ENCODE measurements at regions not wholly inside any gene's neighbourhood (a gene's known extent, or its start where the extent isn't known, plus 50 kb on each side); places are given as distances from the start of the nearest gene placed in this dataset.

DNA sequence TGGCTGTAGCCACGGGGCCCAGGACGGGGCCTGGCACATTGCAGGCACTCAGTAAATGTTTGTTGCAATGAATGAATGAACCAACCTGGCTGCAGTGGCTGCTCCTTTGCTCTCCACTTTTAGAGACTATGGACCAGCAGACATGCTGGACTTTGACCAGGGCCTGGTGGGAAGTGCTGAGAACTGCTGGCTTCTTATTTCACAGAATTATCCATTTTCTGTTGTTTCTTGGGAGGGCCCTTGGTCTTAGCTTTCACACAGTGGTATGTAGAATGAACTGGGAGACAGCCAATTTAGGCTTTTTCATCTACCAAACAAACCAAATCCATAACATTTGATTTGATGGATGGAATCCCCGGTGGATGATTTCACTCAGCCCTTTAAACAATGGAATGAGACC is 78.0 kb upstream of the LHFPL2 start:
- H3K27ac ChIP-seq (ENCODE audit: low read depth in 1 of 2, low read length in 2 of 2), result no peak overlapping the region
- POLR2A ChIA-PET, result no interaction called here
- H3K36me3 ChIP-seq (ENCODE audit: insufficient read depth, low read length), result no peaks in the 10 kb centered on the region
- Mint-ChIP-seq H3K4me3 (no peak overlapping the region), H3K36me3 (ENCODE audit: low read depth) (no peaks in the 10 kb centered on the region), H3K9me3 (no peaks in the 10 kb centered on the region), H3K27ac (no peak overlapping the region), H3K27me3 (no peaks in the 10 kb centered on the region), H3K4me1 (ENCODE audit: low read depth) (no peaks in the 10 kb centered on the region)
- TF ChIP-seq, protein P1, sequence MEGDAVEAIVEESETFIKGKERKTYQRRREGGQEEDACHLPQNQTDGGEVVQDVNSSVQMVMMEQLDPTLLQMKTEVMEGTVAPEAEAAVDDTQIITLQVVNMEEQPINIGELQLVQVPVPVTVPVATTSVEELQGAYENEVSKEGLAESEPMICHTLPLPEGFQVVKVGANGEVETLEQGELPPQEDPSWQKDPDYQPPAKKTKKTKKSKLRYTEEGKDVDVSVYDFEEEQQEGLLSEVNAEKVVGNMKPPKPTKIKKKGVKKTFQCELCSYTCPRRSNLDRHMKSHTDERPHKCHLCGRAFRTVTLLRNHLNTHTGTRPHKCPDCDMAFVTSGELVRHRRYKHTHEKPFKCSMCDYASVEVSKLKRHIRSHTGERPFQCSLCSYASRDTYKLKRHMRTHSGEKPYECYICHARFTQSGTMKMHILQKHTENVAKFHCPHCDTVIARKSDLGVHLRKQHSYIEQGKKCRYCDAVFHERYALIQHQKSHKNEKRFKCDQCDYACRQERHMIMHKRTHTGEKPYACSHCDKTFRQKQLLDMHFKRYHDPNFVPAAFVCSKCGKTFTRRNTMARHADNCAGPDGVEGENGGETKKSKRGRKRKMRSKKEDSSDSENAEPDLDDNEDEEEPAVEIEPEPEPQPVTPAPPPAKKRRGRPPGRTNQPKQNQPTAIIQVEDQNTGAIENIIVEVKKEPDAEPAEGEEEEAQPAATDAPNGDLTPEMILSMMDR (IDR thresholded peaks at IDR 0.05), result no peak
- H3K4me1 ChIP-seq (ENCODE audit: insufficient read depth, low read length), result no peaks in the 10 kb centered on the region
- DNase-seq, result no peak
- no peaks in the 10 kb centered on the region for H3K27me3 ChIP-seq (ENCODE audit: control insufficient read depth in 1 of 2, insufficient read depth in 2 of 2, low read length in 2 of 2)
- intact Hi-C loops (cut with DNase I, micrococcal nuclease), result no loop called here
- no peaks in the 10 kb centered on the region for H3K9me3 ChIP-seq (ENCODE audit: control insufficient read depth in 1 of 2, insufficient read depth in 1 of 2, low read length in 2 of 2)
- no peak for ATAC-seq (ENCODE audit: poor library complexity)
- CTCF ChIA-PET, result no interaction called here
- H3K4me3 ChIP-seq (ENCODE audit: low read length), result no peak overlapping the region

DNA sequence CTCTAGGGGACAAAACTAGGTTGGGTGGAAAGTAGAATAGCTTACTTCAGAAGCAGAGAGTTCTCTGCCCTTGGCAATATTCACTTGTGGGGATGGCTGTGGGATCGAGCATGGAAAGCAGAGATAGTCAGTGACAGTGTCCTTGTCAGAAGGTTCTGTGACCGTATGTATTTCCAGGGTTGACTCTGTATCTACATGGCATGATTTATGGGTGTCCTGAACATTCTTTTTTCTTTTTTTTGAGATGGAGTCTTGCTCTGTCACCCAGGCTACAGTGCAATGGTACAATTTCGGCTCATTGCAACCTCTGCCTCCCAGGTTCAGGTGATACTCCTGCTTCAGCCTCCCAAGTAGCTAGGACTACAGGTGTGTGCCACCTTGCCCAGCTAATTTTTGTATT is 77.4 kb upstream of the LHFPL2 start:
- ATAC-seq (ENCODE audit: poor library complexity) (no peak), DNase-seq (no peak)
- H3K27me3 Mint-ChIP-seq, result no peaks in the 10 kb centered on the region
- no peaks in the 10 kb centered on the region for H3K9me3 ChIP-seq (ENCODE audit: control insufficient read depth in 1 of 2, insufficient read depth in 1 of 2, low read length in 2 of 2)
- H3K36me3 ChIP-seq (ENCODE audit: insufficient read depth, low read length), result no peaks in the 10 kb centered on the region
- no peaks in the 10 kb centered on the region for H3K4me1 Mint-ChIP-seq (ENCODE audit: low read depth)
- H3K9me3 Mint-ChIP-seq, result no peaks in the 10 kb centered on the region
- intact Hi-C loops (cut with DNase I, micrococcal nuclease), result no loop called here
- H3K4me3 Mint-ChIP-seq, result no peak overlapping the region
- no peak overlapping the region for H3K27ac ChIP-seq (ENCODE audit: low read depth in 1 of 2, low read length in 2 of 2)
- no peaks in the 10 kb centered on the region for H3K4me1 ChIP-seq (ENCODE audit: insufficient read depth, low read length)
- no peaks in the 10 kb centered on the region for H3K27me3 ChIP-seq (ENCODE audit: control insufficient read depth in 1 of 2, insufficient read depth in 2 of 2, low read length in 2 of 2)
- CTCF ChIA-PET, result no interaction called here
- H3K36me3 Mint-ChIP-seq (ENCODE audit: low read depth), result no peaks in the 10 kb centered on the region
- no peak overlapping the region for H3K4me3 ChIP-seq (ENCODE audit: low read length)
- no peak overlapping the region for H3K27ac Mint-ChIP-seq
- TF ChIP-seq, protein P1 (IDR thresholded peaks at IDR 0.05), result no peak
- POLR2A ChIA-PET, result no interaction called here

DNA sequence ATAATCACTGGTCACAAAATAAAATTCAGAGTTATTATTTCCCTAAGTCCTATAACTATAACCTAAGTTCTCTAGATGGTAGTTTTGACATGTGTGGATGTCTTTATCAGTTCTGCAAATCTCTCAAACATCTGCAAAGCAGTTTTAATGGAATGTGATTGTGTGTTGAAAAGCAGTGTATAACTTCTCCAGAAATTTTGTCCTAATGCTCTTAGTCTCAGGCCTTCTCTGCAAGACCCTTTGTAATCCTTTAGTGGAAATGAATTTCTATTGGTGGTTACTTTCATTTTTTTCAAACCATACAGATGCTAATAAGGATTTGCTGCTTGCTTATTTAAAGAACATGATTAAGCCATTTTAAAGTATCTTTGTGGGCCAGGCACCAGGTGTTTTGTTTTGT is 75.5 kb upstream of the LHFPL2 start:
- Mint-ChIP-seq H3K27ac (no peak overlapping the region), H3K27me3 (no peaks in the 10 kb centered on the region), H3K4me1 (ENCODE audit: low read depth) (no peaks in the 10 kb centered on the region), H3K36me3 (ENCODE audit: low read depth) (no peaks in the 10 kb centered on the region), H3K4me3 (no peak overlapping the region), H3K9me3 (no peaks in the 10 kb centered on the region)
- no peaks in the 10 kb centered on the region for H3K27me3 ChIP-seq (ENCODE audit: control insufficient read depth in 1 of 2, insufficient read depth in 2 of 2, low read length in 2 of 2)
- H3K36me3 ChIP-seq (ENCODE audit: insufficient read depth, low read length), result no peaks in the 10 kb centered on the region
- DNase-seq (no peak), ATAC-seq (ENCODE audit: poor library complexity) (no peak)
- ChIA-PET POLR2A (no interaction called here), CTCF (no interaction called here)
- no peak overlapping the region for H3K4me3 ChIP-seq (ENCODE audit: low read length)
- H3K9me3 ChIP-seq (ENCODE audit: control insufficient read depth in 1 of 2, insufficient read depth in 1 of 2, low read length in 2 of 2), result no peaks in the 10 kb centered on the region
- TF ChIP-seq, protein P1 (IDR thresholded peaks at IDR 0.05), result no peak
- intact Hi-C loops (cut with DNase I, micrococcal nuclease), result no loop called here
- no peaks in the 10 kb centered on the region for H3K4me1 ChIP-seq (ENCODE audit: insufficient read depth, low read length)
- no peak overlapping the region for H3K27ac ChIP-seq (ENCODE audit: low read depth in 1 of 2, low read length in 2 of 2)
